SU-DHL-6 (cell line): ENCODE measurements at regions not wholly inside any gene's neighbourhood (a gene's known extent, or its start where the extent isn't known, plus 50 kb on each side); places are given as distances from the start of the nearest gene placed in this dataset.

Experiments used
- CTCF ChIP-seq: fragments of 200-600 bp; sonication (generic); IDR thresholded peaks from one replicate; pipeline ENCODE4 v1.5.1; 2017; ENCODE audit warnings: antibody characterized with exemption, mild to moderate bottlenecking, low read length, moderate library complexity; ENCODE audit not compliant: insufficient read depth, poor library complexity, severe bottlenecking
- EZH2phosphoT487 ChIP-seq: fragments of 200-600 bp; sonication (generic), shearing (Covaris generic); conservative IDR thresholded peaks from 2 replicates; pipeline ENCODE4 v1.6.1; 2018; ENCODE audit warnings: mild to moderate bottlenecking, antibody characterized with exemption, low read length, moderate library complexity, mixed read lengths

GRCh38 chr1:213397638-213398037 is 346.6 kb downstream of the RPS6KC1 start:
- TF ChIP-seq CTCF (no peak), EZH2phosphoT487 (no peak)
